Islet of Langerhans (tissue), 1 donor: ENCODE measurements at regions not wholly inside any gene's neighbourhood (a gene's known extent, or its start where the extent isn't known, plus 50 kb on each side); places are given as distances from the start of the nearest gene placed in this dataset.
"Not testable (repeated sequence)": the region's sequence is repeated elsewhere in the genome, so short reads cannot be mapped to it uniquely, and the experiment has no call there.

ENCODE experiments used
- FAIRE-seq: peaks from one replicate; lab custom pipeline; 2011; peaks lifted over from hg19 to GRCh38; lab: Jason Lieb, UNC

DNA sequence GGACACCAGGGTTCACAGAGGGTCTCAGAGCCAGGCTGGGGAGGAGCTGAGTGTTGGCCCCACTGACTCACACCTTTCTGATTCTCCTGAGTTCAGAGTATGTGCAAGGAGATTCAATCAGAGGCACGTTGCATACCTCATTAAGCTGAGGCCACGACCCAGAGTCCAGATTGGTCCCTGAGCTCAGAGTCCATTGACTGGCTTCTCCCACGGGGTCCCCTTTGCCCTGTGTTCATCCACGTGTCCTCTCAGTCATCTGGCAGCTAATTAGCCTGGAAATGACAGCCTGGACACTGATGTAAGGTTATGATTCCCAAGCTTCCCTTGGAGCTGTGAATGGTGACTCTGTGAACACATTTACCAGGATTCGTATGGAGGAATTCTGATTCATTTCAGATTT lies 267.2 kb downstream of the SH3BP4 start:
- FAIRE-seq: no peak

DNA sequence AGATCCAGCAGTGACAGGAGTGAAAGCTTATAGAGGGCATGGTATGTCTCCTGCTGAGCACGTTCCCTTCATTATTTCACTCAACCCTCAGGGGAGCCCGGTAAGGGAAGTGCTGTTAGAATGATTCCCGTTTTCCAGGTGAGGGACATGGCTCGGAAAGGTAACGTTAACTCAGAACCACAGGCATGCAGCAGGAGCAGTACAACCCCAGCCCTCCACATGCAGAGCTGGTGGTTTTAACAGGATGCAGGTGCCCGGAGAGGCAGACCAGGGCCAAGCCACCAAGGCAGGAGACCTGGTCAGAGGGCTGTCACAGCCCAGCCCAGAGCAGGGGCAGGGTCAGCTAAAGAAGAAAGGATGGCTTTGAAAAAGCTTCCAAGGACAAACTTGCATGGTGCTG lies 268.5 kb downstream of the SH3BP4 start:
- no peak for FAIRE-seq

DNA sequence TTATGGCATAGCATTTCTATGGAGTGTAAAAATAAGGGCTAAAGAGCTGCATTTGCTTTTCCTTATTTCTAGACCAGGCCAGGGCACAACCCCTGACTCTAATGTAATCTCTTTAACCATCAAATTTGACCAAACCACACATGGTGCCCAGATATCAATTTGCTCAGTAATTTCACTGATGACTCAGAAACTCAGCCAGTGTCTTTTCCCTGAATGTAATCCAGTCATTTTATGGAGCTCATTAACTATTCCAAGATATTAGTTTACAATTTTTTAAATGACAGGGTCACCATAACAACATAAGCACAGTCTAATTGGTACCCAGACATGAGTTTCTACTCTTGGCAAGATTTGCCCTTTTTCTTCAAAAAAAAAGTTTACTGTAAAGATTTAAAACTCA lies 270.8 kb upstream of the AGAP1 start:
- no peak for FAIRE-seq

DNA sequence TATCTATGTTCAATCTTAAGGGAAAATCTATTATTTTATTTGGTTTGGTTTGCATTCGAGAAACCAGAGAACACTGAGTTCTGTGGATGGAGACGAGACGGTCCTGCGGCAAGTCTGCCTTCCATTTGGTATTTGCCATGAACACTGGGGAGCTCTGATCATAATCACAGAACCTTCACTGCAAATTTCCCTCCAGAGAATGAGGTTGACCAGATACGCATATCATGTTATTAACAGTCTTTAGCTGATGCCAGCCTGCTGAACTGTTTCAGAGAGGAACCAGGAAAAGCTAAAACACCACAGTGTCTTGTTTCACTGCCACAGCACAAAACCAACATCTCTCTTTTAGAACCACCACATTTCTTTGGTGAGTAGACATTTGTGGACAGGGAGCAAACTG lies 269.4 kb upstream of the AGAP1 start:
- no peak for FAIRE-seq

DNA sequence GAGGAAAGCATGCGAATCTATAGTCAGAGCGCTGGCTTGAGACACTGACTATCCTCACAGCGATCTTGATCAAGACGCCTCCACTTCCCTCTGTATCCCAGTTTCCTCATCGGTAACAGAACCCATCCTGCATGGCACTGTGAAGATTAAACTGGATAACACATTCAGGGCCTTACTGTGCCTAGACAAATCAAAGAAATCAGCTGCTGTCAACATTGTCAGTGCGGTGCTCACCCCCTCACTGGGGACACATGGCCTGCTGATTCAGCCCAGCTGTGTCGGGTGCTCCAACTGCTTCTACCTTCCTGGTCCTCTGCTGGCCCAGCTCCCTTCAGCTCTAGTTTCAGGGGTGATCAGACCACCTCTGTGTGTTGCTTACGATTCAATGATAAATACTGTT lies 268.6 kb upstream of the AGAP1 start:
- no peak for FAIRE-seq

DNA sequence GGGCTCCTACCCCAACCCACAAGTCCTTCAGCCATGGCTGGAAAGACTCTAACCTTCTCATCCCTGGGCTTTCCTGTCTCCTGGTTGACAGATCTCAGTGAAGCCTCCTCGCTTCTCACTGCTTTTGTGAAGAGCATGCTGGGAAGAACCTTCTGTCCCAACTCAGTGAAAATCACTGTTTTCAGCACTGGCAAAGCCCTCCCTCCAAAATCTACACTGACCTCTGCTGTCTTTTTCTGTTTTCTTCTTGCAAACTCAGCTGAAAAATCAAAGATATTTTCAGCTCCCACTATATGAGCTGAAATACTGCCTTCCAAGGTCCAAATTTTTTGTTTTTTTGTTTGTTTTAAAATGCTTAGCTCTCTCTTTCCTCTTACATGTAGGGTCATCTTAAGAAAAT lies 266.3 kb upstream of the AGAP1 start:
- FAIRE-seq: no peak

DNA sequence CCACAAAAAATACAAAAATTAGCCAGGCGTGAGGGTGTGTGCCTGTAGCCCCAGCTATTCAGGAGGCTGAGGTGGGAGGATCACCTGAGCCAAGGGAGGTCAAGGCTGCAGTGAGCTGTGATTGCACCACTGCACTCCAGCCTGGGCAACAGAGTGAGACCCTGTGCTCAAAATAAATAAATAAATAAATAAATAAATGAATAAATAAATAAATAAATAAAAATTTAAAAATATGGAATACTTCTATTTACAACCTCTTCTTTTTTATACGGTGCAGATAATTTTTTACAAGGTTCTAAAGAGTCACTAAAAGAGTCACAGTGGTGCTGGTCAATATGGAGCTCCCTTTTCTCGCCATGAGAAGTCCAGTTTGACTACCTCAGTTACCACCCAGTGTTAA lies 265.4 kb upstream of the AGAP1 start:
- not testable (repeated sequence) for FAIRE-seq

DNA sequence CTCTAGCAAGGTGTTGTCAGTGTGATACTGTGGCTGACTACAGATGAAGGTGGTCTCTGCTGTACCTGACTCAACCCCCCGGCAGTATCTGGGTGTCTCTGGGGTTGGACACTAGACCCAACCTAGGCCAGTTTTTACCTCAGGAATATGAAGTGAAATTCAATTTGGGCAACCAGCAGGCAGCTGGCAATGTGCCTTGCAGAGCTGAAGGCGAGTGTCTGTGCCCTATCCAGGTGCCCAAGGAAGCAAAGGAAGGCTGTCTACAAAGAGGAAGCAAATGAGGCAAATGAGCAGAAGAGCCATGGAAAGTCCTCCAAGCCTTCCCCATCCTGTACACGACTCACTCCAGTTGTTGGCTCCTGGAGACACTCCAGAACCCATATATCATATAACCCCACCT lies 264.6 kb upstream of the AGAP1 start:
- no peak for FAIRE-seq

DNA sequence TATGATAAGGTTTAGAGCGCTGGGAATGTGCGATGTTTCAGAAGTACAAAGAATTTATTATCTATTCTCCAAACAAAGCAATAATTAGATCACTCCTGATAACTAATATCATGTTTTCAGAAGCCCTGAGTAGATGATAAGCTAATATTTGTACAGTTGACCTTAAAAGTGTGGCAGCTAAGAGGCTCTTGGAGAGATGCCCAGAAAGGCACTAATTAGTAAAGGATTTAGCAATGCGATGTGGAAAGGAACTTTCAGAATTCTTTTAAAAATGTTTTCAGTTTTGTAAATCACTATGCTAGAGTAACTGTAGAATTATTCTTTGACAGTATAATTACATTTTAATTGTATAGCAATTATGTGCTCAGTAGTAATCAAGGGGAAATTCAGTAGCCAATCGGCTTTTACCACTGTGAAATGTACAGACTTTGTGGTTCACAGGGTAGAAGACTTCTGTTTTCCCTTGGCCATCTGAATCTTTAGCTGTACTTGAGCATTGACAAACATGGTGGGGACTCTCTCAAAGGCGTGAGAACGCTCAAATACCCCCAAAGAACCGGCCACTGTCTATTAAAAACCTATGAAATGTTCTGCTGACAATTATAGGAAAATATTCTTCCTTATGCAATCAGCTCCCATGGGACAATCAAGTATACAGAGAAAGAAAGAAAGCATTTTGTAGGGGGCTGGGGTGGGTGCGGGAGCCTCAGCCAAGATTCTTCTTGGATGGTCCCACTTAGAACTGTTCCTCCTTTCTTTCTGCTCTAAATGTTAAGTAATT lies 262.8 kb upstream of the AGAP1 start:
- FAIRE-seq: peak; percentile 65

DNA sequence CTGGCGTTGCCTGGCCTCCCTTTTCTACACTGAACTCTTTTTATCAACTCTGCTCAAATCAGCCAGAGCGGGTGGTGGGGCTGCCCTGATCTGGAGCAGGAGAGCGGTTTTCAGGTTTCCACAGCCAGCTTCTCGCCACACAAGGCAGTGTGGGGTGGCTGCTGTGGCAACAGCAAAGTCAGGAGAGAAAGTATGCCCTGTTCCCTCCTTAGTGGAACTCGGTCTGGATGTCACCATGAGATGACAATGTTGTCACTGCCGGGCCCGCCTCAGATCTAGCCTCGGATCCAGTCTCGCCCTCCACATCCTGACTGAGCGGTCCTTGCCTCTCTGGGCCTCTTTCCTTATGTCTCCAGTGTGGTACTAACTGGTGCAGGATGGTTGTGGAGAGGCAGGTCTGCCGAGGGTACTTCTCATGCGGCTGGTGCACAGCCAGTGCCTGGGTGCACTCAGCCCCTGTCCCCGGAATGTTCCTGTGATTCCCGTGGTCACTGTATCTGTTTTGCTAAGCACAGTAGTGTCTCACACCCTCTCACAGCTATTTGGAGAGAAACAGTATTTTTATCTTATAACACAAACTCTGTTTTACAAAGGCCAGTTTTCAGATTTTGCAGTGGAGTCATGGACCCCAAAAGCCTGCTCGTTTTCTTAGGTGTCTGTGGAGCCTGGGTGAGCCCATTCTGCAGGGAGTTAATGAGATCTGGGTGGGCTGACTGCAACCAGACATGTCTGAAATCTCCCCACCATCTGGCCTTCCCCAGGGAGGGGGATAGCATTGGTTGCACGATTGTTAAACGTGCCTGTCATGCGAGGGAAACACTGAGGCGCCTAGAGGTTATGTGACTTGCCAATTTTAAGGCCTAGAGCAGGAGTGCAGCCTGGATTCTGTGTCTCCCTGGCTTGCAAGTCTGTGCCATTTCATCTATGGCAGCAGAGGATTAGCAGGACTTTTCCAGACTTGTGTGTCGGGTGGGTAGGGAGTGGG lies 261.1 kb upstream of the AGAP1 start:
- no peak for FAIRE-seq

DNA sequence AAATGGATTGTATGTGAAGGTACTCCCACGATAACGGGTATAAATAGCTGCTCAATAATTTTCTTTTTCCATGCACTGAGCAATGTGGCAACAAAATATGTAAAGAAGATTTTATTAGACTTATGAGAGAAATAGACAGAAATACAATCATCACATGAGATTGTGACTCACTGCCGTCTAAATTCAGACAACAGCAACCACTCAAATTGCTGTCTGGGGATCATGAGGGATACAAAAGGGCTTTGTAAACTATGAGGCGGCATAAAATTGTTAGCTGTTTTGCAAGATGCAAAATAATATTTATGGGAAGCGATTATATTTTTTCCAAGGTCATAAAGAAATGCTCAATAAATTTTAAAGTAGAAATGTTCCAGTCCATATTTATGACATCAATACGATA lies 259.1 kb upstream of the AGAP1 start:
- FAIRE-seq: no peak

DNA sequence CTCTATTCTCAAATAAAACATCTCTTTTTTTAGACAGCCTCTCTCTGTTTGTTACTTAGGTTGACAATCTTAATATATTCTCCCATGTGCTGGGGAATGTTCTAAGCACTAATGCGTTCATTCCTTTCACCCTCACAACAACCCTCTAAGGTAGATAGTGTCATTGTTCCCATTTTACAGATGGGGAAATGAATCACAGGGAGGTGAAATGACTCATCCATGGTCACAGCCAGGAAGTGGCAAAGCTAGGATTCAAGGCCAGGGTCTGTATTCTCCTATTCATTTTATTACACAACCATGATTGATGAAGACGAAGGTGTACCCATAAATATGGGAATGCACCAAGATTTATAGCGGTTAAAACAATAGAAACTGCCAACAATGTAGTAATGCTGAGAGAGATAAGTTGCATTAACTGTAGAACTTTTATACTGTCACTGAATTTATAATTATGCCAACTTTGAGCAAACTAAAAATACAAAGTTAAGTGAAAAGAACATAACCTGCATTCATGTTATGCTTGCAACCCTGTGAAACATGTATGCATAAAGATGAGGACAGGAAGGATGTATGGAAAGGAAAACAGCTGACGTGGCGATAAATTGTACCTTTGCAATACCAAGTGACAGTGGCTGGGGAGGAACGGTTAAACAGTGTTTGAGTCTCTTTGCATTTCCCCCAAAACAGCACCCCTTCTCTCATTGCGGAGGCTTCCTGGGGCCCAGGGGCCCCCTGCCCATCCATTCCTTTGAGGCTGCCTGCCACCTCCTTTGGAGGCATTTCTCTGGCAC lies 257.7 kb upstream of the AGAP1 start:
- FAIRE-seq: no peak

DNA sequence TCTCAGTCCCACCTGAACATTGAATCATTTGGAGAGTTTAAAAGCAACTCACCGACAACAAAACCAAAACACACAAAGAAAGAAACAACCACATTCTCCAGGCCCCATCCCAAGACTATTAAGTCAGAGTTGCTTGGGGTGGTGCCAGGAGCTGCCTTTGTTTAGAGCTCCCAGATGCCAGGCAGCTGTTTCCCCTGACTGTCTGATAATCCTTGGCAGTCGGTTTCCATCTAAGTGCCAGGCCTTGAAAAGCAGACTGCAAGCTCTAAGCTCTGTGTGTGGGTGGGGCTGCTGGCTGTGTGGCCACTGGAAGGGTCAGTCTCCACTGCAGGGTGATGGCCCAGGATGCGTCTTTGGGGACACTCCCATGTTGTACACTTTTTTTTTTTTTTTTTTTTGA lies 255.3 kb upstream of the AGAP1 start:
- no peak for FAIRE-seq

DNA sequence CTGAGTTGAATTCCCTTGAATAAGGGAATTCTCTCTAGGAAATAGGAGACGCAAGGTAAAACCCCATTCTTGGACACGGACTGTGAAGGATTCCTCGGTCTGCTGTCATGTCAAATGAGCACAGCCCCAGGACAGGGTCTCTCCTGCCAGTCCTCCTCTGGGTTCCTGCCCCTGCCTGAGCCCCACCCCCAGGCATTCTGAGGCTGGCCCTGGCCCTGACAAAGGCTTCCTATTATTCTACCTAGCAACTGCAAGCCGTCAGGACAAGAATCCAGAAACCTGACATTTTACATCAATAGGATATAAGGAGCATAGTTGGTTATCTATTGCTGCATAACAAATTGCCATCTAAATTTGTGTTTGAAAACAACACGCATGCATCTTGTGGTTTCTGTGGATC lies 253.3 kb upstream of the AGAP1 start:
- FAIRE-seq: no peak

DNA sequence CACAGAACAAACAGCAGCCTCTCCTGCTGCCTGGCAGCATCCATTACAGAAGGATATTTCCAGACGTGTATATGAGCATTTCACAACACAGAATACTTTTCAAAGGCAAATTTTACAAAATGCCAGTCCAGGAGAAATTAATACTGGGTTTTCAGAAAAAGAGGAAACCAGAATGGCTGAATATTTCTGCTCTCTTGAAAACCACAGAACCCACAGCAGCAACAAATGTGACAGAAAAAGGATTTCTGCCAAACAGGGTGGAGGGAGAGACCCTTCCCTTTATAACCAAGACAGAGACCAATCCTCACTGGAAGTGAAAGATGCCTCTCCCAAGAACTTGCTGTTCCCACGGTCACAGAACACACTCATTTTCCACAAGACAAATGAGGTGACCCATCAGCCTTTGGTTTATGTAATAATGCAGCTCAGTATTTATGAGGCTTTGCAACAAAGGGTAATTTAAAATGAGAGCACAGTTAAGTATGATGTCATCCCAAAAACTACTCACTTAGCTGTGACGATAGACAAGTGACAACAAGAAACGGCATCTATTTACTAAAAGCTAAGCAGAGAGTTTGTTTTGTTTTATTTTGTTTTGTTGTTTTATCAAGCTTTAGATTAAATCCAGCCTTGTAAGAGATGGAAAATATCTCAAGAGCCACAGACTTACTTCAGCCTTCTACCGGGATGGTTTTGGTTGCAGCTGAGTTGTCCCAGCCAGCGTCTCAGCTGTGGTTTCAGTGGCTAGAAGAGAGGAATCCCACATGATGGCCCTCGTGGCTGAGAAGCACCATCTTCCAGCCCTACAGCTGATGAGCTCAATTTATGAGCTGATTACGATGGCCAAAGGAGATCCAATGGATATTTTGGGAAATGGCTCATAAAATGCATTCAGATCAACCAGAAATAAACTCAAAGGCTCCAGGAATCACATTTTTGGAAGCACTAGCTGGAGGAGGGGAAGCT lies 249.3 kb upstream of the AGAP1 start:
- no peak for FAIRE-seq

DNA sequence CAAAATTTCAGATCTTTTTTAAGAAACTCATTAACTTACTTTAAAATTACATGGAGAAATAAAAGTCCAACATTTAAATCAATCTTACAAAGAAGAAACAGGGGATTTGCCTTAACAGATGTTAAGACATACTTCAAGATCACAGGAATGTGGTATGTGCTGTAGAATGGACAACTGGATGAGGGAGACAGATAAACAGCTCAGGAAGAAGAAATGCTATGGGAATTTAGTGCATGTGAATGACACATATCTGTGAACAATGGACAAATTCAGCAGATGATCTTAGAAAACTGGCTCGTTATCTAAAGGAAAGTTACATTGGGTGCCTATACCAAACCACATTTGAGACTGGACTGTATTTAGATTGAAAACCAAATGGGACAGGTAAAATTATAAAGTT lies 246.8 kb upstream of the AGAP1 start:
- FAIRE-seq: no peak

DNA sequence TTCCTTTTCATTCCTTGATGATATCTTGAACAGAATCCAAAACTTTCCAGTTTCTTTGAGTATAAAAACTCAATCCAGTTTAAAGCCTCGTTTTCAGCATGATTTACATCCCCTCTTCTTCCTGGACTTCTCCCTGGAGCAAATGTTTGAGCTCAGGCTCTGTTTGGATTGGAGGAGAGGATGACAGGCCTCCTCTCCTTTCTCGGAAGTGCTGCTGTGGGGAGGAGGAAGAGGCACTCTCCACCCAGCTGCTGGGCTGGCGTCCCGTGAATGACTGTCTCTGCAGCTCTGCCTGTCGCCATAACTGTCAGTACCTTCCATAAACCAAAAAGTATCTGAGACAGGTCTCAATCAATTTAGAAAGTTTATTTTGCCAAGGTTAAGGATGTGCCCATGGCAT lies 238.2 kb upstream of the AGAP1 start:
- FAIRE-seq: no peak

DNA sequence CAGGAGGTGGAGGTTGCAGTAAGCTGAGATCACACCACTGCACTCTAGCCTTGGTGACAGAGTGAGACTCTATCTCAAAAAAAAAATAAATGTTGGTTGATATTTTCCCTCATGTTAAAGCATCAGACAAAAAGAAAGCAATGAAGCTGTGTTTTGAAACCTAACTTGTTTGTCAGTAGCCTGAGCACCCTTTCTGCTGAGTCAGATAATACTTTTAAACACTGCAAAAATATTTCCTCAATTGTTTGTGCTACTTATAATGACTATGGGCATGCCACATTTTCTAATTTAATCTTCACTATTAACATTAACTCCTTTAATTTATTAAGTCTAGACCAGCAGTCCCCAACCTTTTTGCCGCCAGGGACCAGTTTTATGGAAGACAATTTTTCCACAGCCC lies 236.3 kb upstream of the AGAP1 start:
- no peak for FAIRE-seq

DNA sequence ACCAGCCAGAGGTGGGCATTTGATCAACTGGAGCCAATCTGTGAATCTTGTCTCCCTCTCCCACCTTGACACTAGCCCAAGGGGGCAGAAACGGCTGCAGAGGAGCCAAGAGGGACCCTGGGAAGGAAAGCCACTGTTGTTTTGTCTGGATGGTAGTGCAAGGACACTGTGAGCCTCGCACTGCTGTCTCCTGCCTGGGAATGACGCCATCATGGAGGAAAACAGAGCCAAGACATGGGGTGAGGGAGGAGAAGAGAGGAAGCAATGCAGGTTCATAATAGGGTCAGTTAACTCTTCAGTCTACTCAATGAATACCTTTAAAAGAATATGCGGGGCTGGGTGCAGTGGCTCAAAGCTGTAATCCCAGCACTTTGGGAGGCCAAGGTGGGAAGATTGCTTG lies 231.1 kb upstream of the AGAP1 start:
- FAIRE-seq: no peak

DNA sequence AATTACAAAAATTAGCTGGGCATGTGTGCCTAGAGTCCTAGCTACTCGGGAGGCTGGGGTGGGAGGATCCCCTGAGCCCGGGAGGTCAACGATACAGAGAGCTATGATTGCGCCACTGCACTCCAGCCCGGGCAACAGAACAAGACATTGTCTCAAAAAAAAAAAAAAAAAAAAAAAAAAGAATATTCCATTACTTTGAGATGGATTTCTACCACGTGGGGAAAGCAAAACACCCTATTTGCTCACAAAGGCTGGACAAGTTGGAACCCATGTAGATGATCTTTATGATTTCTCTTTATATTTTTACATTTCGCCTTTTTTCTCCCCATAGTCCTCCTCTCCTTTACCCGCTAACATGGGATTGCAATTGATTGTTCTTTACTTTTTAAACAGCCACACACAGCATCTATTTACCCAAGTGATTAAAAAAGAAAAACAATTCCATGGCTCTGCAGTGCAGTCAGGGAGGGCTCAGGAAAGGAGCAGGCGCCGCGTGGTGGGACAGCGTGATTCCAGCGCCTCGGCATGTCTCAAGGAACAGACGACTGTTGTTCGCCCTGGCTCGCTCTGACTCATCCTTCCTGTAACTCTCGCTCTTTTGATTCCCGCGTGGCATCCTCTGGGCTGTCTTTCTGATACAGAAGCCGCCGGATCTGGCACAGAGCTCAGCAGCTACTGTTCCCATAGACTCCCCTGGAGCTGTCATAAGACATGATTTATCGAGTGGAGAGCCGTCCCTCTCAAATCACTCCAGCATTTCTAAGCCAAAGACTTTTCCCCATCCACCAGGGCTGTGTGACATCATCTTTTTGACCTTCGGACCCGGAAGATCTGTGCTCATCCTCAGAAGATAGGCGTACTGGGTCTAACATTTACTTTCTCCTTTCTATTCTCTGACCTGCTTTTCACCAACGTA lies 230.4 kb upstream of the AGAP1 start:
- FAIRE-seq: no peak

DNA sequence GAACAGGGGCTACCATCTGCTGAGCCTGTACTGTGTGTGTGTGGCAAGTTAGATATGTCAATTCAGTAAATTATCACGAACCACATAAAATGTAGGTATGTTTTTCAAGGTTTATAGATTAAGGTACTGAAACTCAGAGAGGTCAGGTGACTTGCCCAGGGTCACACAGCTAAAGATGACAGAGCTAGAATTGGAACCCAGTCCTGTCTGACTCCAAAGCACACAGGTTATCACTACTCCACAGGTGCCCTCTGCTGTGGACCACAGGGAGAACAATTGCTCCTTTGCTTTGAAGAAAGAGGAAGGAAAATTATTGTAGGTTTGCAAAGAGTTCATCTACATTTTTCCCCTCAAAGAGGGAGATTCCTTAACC lies 229.7 kb upstream of the AGAP1 start:
- FAIRE-seq: no peak
